GM21717 (cell line): ENCODE measurements at regions not wholly inside any gene's neighbourhood (a gene's known extent, or its start where the extent isn't known, plus 50 kb on each side); places are given as distances from the start of the nearest gene placed in this dataset.

ENCODE experiments used
- ATAC-seq: cut with Tn5 transposase; IDR thresholded peaks from one replicate; pipeline ENCODE4 v1.9.1; 2021; ENCODE audit warnings: mild to moderate bottlenecking, moderate library complexity; ENCODE audit not compliant: unreplicated experiment

- ATAC-seq: no peak
Measured at GRCh38 chr6:159487636-159488035, 205.4 kb downstream of the SOD2 start.

- ATAC-seq: no peak
Measured at GRCh38 chr6:159483259-159483658, 209.8 kb downstream of the SOD2 start.

GRCh38 chr6:159481897-159482296 is 211.1 kb downstream of the SOD2 start:
- no peak for ATAC-seq

GRCh38 chr6:159480471-159480870 is 212.6 kb downstream of the SOD2 start:
- no peak for ATAC-seq

GRCh38 chr6:159479146-159479545 is 213.9 kb downstream of the SOD2 start:
- no peak for ATAC-seq

- no peak for ATAC-seq
Measured at GRCh38 chr6:159473475-159474263, 219.4 kb downstream of the SOD2 start.

GRCh38 chr6:159470397-159470796 is 222.6 kb downstream of the SOD2 start:
- no peak for ATAC-seq

- no peak for ATAC-seq
Measured at GRCh38 chr6:159469443-159469842, 223.6 kb downstream of the SOD2 start.

- no peak for ATAC-seq
Measured at GRCh38 chr6:159468994-159469393, 224.0 kb downstream of the SOD2 start.

- ATAC-seq: peak; percentile 70
Measured at GRCh38 chr6:159467473-159468041, 225.5 kb downstream of the SOD2 start.

- no peak for ATAC-seq
Measured at GRCh38 chr6:159466926-159467325, 226.1 kb downstream of the SOD2 start.

- no peak for ATAC-seq
Measured at GRCh38 chr6:159464816-159465215, 228.2 kb downstream of the SOD2 start.

GRCh38 chr6:159463119-159463829 is 229.8 kb downstream of the SOD2 start:
- ATAC-seq: no peak

- ATAC-seq: no peak
Measured at GRCh38 chr6:159462431-159462830, 230.6 kb downstream of the SOD2 start.

GRCh38 chr6:159461998-159462397 is 231.0 kb downstream of the SOD2 start:
- peak; percentile 78 for ATAC-seq

- no peak for ATAC-seq
Measured at GRCh38 chr6:159461266-159461665, 231.8 kb downstream of the SOD2 start.

- no peak for ATAC-seq
Measured at GRCh38 chr6:159460476-159460875, 232.6 kb downstream of the SOD2 start.

- no peak for ATAC-seq
Measured at GRCh38 chr6:159456349-159456748, 236.7 kb downstream of the SOD2 start.

- ATAC-seq: no peak
Measured at GRCh38 chr6:159455700-159456274, 237.3 kb downstream of the SOD2 start.

- ATAC-seq: no peak
Measured at GRCh38 chr6:159450815-159451465, 242.1 kb downstream of the SOD2 start.

GRCh38 chr6:159446340-159446739 is 246.7 kb downstream of the SOD2 start:
- ATAC-seq: no peak
